GM19467 (cell line): ENCODE measurements at regions not wholly inside any gene's neighbourhood (a gene's known extent, or its start where the extent isn't known, plus 50 kb on each side); places are given as distances from the start of the nearest gene placed in this dataset.
"Not testable (repeated sequence)": the region's sequence is repeated elsewhere in the genome, so short reads cannot be mapped to it uniquely, and the experiment has no call there.

Experiments
- ATAC-seq: cut with Tn5 transposase; IDR thresholded peaks from one replicate; pipeline ENCODE4 v1.9.1; 2021; ENCODE audit warnings: mild to moderate bottlenecking, moderate library complexity; ENCODE audit not compliant: unreplicated experiment

DNA sequence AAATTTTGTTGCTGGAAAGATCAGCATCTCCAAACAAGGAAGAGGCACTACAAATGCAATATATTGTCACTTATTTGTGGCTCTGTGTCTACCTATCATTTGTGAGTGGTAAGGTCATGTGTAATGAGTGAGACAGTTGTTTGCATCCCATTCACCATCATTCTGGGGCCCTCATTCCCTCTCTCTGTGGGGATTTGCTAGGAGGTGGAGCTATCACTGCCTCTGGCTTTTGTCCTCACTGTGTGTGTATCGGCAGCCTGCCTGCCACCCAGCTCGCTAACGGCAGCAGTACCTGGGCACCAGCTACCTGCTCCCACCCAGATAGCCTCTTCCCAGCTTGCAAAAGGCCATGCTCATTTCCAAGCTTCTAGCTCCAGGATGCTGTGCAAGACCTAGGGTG lies 379.2 kb upstream of the ZFHX3 start:
- ATAC-seq = no peak

DNA sequence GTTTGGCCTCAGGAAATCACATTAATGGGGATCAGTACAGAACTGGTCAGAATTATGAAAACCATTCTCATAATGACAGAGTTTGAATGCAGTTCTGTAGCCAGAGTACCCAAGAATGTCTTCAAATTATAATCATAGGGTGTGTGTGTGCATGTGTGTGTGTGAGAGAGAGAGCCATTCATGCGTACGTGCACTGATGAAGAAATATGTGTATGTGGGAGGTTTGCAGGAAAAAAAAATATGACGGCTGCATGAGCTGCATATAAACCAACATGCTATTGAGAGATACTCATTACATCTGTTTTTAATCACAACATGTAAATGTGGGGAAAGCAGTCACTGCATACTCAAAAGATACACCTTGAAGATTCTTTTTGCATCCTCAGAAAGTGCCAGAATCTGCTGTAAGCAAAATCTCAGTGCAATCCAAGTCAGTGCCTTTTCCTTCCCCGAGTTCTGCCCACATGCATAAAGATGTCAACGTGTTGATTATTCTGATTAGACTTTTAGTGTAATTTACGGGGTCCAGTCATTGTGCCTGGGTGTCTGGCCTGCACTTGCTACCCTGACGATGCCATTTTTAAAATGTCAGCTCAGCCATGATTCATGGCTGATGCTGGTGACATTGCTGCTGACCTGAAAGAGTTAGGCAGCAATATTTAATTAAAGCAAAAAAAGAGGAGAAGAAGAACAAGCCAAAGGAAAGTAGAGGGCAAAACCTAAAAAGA lies 378.7 kb upstream of the ZFHX3 start:
- no peak for ATAC-seq

DNA sequence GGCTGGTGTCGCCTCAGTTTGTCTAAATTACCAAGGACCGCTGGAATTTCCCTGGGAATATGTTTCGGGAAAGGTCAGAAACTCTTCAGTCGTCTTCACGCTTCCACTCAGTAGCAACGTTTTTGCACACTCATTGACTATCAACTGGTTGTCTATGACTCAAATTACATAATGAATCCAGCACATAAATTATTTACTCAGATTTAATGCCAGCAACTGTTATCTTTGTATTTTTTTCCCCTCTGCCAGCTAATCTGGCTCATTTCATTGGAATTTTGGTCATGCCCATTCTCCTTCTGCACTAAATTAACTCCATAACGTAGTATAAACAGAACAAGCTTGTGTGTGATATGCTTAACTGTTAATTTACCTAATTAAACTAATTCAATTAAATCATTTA lies 372.7 kb upstream of the ZFHX3 start:
- ATAC-seq = no peak

DNA sequence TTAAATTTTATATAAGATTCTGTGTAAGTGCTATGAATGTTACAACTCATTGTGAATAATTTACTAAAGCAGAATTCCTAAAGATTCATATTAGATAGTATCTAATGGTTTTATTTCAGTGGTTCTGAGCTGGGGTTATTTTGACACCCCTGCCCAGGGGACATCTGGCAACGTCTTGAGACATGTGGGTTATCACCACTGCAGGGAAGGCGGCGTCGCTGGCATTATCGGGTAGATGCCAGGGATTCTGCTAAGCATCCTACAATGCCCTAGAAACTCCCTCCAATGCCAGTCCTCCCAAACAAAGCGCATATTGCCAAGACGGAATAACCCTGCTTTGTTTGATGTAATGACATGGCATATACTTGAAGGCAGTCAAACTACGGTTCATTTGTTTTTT lies 372.3 kb upstream of the ZFHX3 start:
- ATAC-seq = no peak

DNA sequence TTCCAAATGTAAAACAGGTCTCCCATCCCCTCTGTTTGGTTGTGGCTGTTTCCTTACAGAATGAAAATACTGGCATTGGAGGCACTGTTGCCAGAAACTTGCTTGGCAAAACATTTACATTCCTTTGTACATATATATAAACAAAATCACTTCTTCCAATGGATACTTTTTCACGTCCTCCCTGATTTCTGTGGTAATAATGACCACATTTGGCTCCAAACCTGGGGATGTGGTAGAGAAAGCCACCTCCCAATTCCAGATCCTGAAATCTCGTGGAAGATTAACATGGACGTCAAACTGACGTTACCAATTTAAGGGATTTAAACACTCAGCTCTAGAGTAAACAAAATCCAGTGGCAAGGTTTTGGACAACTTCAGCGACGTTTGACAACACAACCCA lies 370.8 kb upstream of the ZFHX3 start:
- no peak for ATAC-seq

DNA sequence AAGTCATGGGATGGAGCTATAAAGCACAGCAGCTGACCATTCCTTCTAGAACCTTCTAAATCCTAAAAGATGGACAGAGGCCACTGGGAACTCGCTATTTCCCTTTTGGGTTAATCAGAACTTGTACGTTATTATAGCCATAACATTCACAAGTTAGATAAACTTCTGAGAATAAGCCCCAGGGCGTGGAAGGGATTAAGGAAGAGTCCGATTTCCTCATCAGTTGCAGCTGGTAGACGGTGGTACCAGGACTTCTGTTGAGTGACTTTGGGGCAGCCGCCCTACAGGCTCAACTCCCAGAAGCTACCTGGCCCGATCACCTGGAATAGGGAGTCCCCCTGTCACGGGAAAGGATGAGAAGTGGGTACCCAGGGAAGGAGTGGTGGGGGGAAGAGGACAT lies 370.1 kb upstream of the ZFHX3 start:
- ATAC-seq = no peak

DNA sequence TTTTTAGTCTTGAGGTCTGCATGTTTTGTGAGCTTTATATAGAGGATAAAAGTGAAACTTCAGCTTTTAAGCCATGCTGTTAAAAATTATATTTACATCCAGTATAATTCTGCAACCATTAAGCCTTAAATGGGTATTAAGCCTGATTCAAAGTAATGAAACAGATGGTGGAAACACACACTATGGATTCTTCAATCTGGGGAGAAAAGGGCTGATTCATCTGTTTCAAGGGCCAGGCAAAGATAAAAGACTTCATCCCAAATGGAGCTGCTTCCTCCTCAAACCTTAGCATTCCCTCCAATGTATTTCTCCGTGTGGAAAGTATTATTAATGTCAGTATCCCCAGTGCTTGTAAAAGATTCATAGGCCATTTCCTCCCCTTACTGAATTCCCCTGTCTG lies 367.4 kb upstream of the ZFHX3 start:
- ATAC-seq = no peak

DNA sequence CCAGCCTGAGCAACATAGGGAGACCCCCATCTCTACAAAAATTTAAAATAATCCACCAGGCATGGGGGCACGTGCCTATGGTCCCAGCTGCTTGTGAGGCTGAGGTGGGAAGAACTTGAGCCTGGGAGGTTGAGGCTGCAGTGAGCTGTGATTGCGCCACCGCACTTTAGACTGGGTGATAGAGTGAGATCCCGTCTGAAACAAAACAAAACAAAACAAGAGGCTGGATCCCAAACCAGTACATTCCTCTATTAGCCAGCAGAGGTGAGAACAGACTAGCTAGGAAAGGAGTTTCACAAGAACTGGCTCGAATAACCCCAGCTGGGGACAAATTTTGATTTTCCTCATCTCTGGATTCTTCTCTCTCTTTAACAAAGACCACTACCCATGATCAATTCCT lies 366.7 kb upstream of the ZFHX3 start:
- ATAC-seq = no peak

DNA sequence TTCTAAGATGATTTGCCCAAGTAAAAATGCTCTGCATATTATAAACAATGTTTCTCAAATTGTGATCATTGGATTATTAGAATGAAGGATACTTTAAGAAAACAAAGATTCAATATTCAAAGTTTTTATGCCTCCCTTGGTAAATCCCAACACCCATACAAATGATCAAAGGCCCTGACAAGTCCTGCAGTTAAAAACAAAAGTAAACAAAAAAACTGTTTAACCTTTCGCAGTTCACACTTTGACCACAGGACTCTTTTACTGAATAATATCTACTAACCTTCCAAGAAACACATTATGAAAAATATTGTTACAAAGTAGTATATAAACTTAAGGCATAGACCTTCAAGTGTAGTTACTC lies 365.9 kb upstream of the ZFHX3 start:
- ATAC-seq = no peak

DNA sequence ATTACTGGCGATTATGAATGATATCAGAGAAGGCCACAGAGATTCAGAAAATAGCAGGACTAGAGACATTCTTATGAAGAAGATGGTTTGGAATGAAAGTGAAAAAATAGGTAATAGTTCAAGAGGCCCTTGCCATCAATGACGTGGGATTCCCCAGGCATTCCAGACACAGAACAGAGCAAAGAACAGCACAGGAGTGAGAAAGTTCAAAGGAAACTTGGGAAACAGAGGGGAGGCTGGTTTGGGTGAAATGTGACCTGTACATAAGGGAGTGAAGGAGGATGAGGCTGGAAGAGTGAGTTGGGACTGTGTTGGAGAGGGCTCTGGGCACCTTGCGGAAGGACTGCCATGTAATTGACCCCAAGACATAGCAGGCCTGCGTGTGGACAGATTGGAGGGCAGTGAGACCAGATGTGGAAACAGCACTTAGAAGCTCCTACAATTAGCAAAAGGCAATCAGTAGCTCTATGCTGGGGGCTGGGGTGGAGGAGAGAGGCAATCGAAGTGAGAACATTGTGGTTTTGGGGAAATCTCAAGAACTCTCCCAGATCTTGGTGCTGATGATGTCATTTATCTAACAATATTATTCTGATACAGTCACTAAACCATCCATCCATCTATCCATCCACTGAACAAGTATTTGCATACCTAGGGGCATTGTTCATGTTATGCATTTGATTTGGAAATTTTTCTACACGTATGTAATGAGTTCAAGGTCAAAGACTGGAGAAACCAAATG lies 365.3 kb upstream of the ZFHX3 start:
- no peak for ATAC-seq

DNA sequence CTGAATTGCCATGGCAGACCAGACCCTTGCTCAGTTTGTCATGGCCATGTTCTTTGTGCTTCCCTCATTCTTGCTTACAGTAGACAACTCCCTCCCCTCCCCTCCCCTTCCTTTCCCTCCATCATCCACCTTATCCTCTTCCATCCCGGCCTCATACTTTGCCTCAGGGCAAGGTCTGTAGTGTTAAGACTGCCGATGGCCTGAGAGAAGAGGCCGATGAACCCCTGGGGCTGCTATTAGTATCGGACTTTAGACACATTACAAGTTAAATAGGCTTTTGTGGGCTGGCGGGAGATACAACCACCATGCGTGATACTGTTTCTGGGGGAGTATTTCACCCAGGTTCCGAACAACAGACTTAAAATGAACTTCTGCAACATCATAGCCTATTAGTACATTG lies 364.5 kb upstream of the ZFHX3 start:
- ATAC-seq = no peak

DNA sequence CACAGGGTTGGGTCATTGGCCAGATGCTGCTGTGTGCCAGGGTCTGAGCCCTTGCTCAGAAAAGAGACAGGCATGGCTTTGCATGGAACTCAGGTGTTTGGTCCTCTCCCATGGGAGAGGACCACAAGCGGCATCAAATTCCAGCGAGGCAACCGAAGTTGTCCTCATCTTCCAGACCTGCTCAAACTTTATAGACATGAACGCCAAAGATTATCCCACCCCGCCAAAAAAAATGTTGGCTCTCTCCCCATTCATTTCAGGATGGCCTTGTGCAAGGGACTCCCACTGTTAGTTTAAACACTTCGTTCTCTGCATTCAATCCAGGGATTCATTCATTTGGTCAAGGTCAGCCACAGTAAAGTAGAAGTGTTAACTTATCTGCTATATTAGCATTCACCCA lies 360.8 kb upstream of the ZFHX3 start:
- ATAC-seq = no peak

DNA sequence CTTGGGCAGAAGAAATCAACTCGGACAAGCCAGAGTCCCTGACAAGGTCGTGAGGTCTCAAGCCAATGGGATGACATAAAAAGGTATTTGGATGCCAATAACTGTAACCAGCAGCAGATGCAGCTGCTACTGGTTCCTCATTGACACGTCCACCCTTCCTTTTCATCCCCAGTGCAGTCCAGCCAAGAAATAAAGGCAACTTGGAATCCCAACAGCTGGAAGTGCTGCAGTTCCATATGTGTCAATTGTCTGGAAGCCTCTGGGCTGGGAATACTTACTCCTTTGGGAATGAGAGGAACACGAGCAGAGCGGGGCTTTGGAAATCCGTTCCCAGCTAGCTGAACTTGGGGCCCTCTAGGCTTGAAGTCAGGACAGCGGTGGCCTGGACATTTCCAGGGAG lies 360.4 kb upstream of the ZFHX3 start:
- ATAC-seq = no peak

DNA sequence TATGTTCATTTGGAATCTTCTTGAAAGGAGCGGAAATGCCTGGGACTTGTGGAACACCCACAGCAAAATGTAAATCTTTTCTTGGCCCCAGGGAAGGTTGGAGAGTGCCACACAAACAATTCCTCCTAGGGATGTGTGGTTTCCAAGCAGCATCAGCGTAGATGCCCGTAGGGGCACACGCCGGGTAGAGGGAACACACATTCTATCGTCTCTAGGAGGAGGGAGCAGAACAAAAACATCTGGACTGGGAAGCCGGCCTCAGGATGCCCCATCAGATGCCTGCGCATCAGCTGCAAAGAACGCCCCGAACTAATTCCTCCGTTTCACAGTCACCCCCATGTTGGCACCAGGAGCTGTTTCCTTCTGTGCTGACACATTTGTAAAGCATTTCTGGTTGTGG lies 357.9 kb upstream of the ZFHX3 start:
- no peak for ATAC-seq

DNA sequence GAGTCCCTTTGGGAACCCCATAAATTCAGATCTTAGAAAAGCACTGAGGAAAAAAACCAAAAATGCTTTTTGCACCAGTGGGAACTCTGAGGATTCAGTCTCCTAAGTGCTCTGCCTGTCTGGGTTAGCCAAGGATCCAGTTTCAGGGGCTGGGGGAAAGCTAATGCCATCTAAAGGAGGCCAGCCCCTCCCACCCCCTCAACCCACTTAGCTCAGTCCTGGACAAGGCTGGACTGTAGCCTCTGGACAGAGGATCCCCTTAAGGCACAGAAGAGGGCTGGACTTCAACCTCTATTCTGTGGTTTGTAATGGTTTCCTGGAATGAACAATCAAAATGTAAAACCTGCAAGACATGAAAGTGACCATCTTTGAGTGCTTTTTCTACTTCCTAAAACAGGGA lies 356.1 kb upstream of the ZFHX3 start:
- no peak for ATAC-seq

DNA sequence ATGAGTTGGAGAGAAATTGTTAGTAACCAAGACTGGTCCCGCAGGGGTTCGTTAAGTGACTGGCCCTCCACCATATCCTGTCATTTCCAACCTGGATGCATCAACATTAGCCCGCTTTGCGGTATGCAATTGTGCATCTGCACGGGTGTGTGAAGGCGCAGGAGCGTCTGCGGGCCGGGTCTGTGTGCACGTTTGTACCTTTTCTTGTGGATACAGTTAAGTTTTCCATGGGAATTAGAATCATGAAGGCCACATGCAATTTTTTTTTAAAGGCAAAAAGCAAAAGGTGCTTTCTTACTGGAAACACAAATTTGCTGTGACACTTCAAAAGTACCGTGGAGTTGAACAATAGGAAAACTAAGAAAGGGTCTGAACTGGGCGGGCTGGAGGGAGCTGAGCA lies 355.4 kb upstream of the ZFHX3 start:
- ATAC-seq = no peak

DNA sequence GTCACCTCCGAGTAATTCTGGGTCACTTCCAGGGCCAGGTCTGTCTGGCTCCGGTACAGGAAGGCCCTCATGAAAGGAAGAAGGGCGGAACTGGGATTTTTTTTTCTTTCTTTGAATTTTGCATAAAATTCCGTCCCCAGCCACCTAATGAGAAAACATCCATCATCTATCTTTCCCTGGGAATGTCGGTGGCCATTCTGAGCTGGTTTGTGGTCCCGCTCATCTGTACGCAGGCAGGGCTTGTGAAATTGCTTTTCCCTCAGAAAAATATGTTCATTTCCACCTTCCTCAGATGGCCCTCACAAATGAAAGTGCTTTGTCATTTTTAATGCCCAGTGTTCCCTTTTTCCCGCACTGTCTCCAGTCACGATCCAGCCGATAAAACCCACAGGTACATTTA lies 353.0 kb upstream of the ZFHX3 start:
- ATAC-seq = no peak

DNA sequence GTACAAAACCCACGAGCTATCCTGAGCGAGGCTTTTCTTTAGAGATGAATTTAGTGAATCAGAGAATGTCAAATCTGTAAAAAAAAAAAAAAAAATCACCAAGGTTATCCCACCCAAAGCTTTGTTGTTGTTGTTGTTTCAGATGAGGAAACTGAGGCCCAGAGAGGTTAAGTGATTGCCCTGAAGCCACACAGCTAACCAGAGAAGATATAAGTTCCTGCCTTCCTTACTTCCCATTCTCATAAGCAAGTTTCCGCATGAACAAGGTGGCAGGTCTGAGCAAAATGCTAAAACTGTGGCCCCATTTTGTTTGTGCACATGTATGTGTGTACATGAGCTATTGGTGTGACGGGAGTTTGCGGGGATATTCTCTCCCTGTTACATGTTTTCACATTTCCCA lies 352.1 kb upstream of the ZFHX3 start:
- ATAC-seq = no peak

DNA sequence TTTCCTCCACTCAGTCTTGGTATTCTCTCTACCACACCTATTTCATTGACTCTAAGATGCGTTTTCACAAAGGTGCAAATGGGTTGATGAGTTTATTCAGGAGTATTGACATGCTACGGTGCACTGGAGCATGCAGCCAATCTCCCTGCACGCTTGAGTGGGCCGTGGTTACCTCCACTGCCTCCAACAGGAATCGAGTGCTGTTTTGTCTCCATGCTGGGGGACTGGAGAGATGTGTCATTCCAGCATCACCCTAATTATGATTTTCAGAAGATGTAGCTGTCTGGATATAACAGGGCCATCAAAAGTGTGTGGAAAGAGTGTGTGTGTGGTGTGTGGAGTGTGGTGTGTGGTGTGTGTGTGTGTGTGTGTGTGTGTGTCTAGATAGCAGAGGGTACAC lies 351.6 kb upstream of the ZFHX3 start:
- no peak for ATAC-seq

DNA sequence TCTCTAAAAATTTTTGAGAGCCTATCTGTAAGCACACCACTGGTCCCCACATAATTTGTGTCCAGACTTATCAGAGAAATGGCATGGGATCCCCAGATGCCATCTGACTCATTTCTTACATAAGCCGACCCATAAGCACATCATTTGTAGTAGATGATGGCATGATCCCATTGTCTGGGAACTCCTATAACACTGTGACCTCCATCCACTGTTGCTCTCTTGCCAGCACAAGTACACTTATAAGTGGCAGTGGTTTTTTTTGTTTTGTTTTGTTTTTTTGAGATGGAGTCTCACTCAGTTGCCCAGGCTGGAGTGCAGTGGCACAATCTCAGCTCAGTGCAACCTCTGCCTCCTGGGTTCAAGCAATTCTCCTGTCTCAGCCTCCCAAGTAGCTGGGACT lies 350.7 kb upstream of the ZFHX3 start:
- ATAC-seq = not testable (repeated sequence)

DNA sequence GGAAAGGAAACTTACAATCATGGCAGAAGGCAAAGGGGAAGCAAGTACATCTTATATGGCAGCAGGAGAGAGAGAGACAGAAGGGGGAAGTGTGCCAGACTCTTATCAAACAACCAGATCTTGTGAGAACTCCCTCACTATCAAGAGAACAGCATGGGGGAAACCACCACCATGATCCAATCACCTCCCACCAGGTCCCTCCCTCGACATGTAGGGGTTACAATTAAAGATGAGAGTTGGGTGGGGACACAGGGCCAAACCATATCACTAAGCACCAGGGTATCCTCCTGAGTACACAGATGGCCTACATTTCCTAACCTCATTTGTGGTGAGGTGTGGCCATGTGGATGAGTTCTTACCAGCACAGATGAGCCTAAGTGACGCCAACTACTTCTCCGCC lies 348.6 kb upstream of the ZFHX3 start:
- ATAC-seq = no peak

DNA sequence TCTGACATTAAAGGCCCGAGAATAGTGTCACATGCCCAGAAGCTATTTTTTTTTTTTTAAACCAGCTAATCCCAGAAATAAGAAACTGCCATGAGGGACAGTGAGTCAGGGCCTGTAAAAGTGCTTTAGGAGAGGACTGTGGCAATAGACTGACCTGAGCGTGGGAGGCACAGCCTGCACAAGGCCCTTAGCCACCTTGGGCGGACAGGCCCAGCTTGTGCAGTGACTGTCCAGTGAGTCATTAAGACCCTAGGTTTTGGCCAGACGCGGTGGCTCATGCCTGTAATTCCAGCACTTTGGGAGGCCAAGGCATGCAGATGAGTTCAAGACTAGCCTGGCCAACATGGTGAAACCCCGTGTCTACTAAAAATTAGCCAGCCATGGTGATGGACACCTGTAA lies 343.0 kb upstream of the ZFHX3 start:
- ATAC-seq = no peak

DNA sequence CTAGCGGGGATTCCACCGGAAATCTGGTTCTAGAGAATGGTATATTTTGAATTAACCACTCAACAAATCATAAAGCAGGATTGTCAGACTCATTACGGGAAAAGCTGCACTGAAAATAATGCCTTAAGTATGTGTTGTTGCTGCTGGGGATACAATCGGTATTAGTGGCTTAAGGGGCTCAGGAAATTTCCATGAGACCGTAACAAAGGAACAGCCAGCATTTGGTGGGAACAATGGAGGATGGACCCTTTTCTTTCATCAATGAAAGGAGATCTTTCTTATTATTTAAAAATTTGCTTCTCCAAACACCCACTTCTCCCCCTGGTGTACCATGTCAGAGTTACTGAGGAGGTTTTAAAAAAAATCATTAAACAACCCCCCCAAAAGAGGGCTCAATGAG lies 342.6 kb upstream of the ZFHX3 start:
- ATAC-seq = no peak
